ENCODE measurements at regions not wholly inside any gene's neighbourhood (a gene's known extent, or its start where the extent isn't known, plus 50 kb on each side); places are given as distances from the start of the nearest gene placed in this dataset.

- no peak for DNase-seq
Observed at GRCh38 chr16:85552980-85553435, 60.1 kb upstream of the GSE1 start.

GRCh38 chr16:85553436-85554113 is 59.5 kb upstream of the GSE1 start:
- DNase-seq, result no peak

- no peak for DNase-seq
Observed at GRCh38 chr16:85554114-85554888, 58.8 kb upstream of the GSE1 start.

- peak; percentile 46 for DNase-seq
Observed at GRCh38 chr16:85554889-85555718, 58.0 kb upstream of the GSE1 start.

GRCh38 chr16:85555719-85556455 is 57.2 kb upstream of the GSE1 start:
- no peak for DNase-seq

- DNase-seq, result no peak
Observed at GRCh38 chr16:85556456-85557082, 56.6 kb upstream of the GSE1 start.

- no peak for DNase-seq
Observed at GRCh38 chr16:85557083-85557970, 55.8 kb upstream of the GSE1 start.

- DNase-seq, result peak; percentile 87
Observed at GRCh38 chr16:85557971-85558657, 55.0 kb upstream of the GSE1 start.

- DNase-seq, result no peak
Observed at GRCh38 chr16:85560932-85561247, 52.2 kb upstream of the GSE1 start.

- no peak for DNase-seq
Observed at GRCh38 chr16:85561248-85562092, 51.7 kb upstream of the GSE1 start.

GRCh38 chr16:85562093-85562786 is 50.9 kb upstream of the GSE1 start:
- peak; percentile 54 for DNase-seq

- DNase-seq, result no peak
Observed at GRCh38 chr16:85563034-85563433, 50.1 kb upstream of the GSE1 start.

All from DMS79 (cell line).